GM12873 (cell line): ENCODE measurements at regions not wholly inside any gene's neighbourhood (a gene's known extent, or its start where the extent isn't known, plus 50 kb on each side); places are given as distances from the start of the nearest gene placed in this dataset.

Source experiments
- TF ChIP-seq, protein P1 (sequence below): IDR thresholded peaks from 2 replicates; pipeline ENCODE4 v1.5.1; 2012; ENCODE audit warnings: low read depth, mild to moderate bottlenecking, moderate library complexity, low read length, control low read depth; ENCODE audit not compliant: insufficient read depth; ENCODE audit errors: missing control alignments

DNA sequence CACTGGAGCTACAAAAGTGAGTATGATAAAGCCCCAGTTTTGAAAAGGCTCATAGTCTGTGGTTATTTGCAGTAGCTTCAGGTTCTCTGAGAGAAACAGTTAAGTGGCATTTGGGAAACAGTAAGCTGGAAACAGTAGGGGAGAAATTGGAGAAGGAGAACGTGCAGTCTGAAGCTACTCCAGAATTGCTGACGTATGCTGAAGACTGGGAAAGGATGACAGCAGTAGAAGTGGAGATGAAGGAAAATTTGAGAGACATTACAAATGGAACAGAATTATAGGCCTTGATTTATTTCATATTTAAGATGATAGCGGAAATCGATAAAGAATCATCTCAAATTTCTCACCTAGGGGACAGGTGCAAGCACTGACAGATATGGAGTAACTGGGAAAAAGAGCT, 248.8 kb downstream of the CAAP1 start:
- TF ChIP-seq, protein P1, sequence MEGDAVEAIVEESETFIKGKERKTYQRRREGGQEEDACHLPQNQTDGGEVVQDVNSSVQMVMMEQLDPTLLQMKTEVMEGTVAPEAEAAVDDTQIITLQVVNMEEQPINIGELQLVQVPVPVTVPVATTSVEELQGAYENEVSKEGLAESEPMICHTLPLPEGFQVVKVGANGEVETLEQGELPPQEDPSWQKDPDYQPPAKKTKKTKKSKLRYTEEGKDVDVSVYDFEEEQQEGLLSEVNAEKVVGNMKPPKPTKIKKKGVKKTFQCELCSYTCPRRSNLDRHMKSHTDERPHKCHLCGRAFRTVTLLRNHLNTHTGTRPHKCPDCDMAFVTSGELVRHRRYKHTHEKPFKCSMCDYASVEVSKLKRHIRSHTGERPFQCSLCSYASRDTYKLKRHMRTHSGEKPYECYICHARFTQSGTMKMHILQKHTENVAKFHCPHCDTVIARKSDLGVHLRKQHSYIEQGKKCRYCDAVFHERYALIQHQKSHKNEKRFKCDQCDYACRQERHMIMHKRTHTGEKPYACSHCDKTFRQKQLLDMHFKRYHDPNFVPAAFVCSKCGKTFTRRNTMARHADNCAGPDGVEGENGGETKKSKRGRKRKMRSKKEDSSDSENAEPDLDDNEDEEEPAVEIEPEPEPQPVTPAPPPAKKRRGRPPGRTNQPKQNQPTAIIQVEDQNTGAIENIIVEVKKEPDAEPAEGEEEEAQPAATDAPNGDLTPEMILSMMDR = no peak

DNA sequence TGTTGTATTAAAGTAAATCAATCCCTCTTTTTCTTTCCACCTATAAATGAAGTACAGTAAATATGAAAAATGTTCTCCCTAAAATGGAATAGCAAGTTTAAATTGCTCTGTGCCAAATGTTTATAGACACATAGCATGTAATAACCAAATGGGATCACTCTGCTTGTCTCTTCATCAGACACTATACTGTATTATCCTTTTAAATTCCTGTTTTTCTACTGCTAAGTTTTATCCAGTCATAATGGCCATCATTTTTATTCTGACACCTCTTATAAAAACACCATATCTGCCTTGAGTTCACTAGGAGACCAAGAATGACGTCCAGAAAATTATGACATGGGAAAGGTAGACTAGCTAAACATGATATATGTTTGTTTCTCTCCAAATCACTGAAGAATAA, 252.8 kb downstream of the CAAP1 start:
- TF ChIP-seq, protein P1 = no peak

DNA sequence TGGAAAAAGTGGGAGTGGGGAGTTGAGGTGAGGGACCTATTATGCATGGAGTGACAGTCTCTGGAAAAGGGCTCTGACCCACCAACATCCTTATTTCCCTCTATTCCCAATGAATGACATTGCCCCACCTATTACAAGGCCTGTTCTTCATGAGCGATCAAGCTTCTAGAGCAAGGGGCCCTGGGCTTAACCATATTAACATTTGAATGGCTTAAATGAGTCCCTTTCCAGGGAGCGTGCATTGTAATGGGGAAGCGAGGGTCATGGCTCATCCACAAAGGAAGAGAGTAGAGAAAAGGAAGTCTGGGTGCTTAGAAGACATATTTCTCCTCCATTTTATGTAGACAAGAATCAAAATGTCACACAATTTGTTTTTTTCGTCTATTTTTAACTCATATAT, 255.5 kb downstream of the CAAP1 start:
- TF ChIP-seq, protein P1 = no peak

DNA sequence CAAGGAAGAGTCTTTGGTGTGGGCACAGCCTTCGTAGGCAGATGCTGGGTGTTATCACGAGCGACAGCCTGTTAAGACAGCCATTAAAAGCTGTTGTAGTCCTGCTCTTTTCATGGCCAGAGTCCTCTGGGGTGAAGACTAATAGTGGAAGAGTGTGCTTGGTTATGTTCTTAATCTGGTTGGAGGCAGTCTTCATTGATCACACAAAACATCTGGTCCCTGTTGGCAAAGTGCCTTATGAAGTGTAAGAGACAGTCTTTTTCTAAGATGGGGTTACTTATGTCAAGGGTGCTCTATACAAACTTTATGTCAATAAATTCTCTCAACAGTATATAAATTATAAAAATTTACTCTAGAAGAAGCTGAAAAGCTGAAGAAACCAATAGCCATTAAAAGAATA, 280.4 kb downstream of the CAAP1 start:
- TF ChIP-seq, protein P1 = no peak

DNA sequence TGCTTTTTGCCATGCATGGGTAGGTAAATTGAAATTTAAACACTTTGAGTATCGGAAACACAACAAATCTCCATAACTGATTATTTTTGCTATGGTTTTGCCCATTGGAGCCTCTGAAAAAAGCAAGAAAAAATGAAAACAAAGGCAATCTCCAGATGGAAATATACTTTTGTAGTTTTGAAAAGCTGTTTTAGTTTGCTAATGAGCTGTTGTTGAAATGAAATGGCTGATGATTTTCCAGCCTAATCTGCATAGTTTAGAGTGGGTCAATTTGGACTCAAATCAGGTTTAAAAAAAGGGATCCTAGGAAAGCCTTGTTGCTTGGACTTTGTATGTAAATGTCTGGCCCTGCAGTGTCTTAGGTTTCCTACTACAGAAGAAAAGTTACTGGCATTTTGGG, 285.8 kb downstream of the CAAP1 start:
- TF ChIP-seq, protein P1 = no peak

DNA sequence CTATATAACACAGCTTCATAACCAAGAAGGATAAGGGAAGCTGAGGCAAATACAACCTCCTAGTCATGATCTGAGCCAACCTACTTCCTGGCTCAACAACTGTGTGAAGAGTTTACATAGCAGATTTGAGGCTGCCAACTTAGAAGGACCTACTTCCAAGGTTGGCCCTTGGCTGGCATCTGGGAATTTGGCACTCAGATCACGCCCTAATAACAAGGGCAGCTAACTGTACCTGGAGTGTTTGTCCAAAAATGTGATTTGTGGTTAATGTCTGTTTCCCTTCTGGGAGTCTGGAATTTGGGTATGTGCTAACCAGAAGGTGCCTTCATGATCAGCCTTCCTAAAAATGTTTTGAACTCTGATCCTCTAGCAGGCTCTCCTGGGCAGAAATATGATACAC, 287.2 kb downstream of the CAAP1 start:
- TF ChIP-seq, protein P1 = no peak

DNA sequence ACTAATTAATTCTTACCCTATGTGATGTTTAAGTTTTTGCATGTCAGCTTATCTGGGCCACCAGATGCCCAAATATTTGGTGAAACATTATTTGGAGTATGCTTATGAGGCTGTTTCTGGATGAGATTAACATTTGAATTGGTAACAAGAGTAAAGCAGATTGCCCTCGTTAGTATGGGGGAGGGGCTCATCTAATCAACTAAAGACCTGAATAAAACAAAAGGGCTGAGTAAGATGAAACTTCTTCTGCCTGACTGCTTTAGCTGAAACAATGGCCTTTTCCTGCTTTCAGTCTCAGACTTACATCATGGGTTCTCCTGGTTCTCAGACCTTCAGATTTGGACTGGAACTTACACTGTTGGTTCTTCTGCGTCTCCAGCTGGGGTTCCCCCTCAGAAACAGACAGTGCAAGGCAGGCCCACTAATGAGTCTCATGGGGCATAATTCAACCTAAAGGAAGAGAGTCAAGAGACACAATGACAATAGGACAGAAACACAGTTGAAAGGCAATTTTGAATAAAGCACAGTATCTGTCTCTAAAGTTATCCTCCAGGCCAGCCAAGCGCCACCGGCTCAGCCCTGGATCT, 288.4 kb downstream of the CAAP1 start:
- TF ChIP-seq, protein P1 = no peak
